NCI-H128 (cell line): ENCODE measurements at regions not wholly inside any gene's neighbourhood (a gene's known extent, or its start where the extent isn't known, plus 50 kb on each side); places are given as distances from the start of the nearest gene placed in this dataset.

Source experiments
- DNase-seq: peaks from one replicate; lab custom pipeline; 2025; ENCODE audit not compliant: unreplicated experiment; lab: John Stamatoyannopoulos, UW

- no peak for DNase-seq
Measured at GRCh38 chr7:21140622-21141021, 287.3 kb upstream of the SP4 start.

GRCh38 chr7:21141476-21141875 lies 286.4 kb upstream of the SP4 start:
- no peak for DNase-seq

GRCh38 chr7:21142081-21142480 lies 285.8 kb upstream of the SP4 start:
- no peak for DNase-seq

- DNase-seq, result no peak
Measured at GRCh38 chr7:21146642-21147423, 281.1 kb upstream of the SP4 start.

- no peak for DNase-seq
Measured at GRCh38 chr7:21149809-21150208, 278.1 kb upstream of the SP4 start.

GRCh38 chr7:21154614-21155013 lies 273.3 kb upstream of the SP4 start:
- no peak for DNase-seq

- no peak for DNase-seq
Measured at GRCh38 chr7:21159506-21159905, 268.4 kb upstream of the SP4 start.

- no peak for DNase-seq
Measured at GRCh38 chr7:21160401-21160800, 267.5 kb upstream of the SP4 start.

GRCh38 chr7:21167942-21168341 lies 259.9 kb upstream of the SP4 start:
- DNase-seq, result no peak

GRCh38 chr7:21169667-21170580 lies 258.0 kb upstream of the SP4 start:
- DNase-seq, result no peak

- DNase-seq, result no peak
Measured at GRCh38 chr7:21172800-21173199, 255.1 kb upstream of the SP4 start.

- DNase-seq, result no peak
Measured at GRCh38 chr7:21173436-21173835, 254.4 kb upstream of the SP4 start.

- DNase-seq, result no peak
Measured at GRCh38 chr7:21175714-21176113, 252.2 kb upstream of the SP4 start.

GRCh38 chr7:21184942-21185652 lies 242.8 kb upstream of the SP4 start:
- DNase-seq, result no peak

- no peak for DNase-seq
Measured at GRCh38 chr7:21185653-21186265, 242.1 kb upstream of the SP4 start.

GRCh38 chr7:21191321-21192073 lies 236.4 kb upstream of the SP4 start:
- no peak for DNase-seq

GRCh38 chr7:21192657-21193056 lies 235.2 kb upstream of the SP4 start:
- no peak for DNase-seq

- DNase-seq, result no peak
Measured at GRCh38 chr7:21193895-21194294, 234.0 kb upstream of the SP4 start.

- no peak for DNase-seq
Measured at GRCh38 chr7:21194936-21195335, 232.9 kb upstream of the SP4 start.

GRCh38 chr7:21198921-21199320 lies 229.0 kb upstream of the SP4 start:
- DNase-seq, result no peak
